22Rv1 (cell line): ENCODE measurements at regions not wholly inside any gene's neighbourhood (a gene's known extent, or its start where the extent isn't known, plus 50 kb on each side); places are given as distances from the start of the nearest gene placed in this dataset.

ENCODE experiments used
- H3K27ac ChIP-seq: fragments of 450-650 bp; 2 replicates; pipeline ENCODE4 v1.5.1; 2017
- ZFX ChIP-seq: fragments of 450-650 bp; IDR thresholded peaks from 2 replicates; pipeline ENCODE4 v1.6.1; 2017; ENCODE audit warnings: antibody characterized with exemption, borderline replicate concordance
- TF ChIP-seq, protein P1 (sequence below): fragments of 450-650 bp; IDR thresholded peaks from 2 replicates; pipeline ENCODE4 v1.5.1; 2017; ENCODE audit warnings: mild to moderate bottlenecking

DNA sequence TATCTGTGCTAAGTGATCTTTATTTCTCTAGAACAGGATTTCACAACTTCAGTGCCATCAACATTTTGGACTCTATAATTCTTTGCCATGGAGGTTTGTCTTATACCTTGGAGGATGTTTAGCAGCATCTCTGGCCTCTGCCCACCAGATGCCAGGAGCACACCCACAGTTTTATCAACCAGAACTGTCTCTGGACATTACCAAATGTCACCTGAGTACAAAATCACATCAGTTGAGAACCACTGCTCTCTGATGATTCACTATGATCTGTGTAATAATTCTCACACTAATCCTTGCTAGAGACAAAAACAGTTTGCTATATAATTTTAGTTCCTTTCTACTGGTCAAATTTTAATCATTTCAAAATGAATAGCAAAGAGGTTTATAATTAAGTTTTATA is 102.8 kb upstream of the AMZ2 start:
- H3K27ac ChIP-seq, result no peak overlapping the region
- TF ChIP-seq, protein P1, sequence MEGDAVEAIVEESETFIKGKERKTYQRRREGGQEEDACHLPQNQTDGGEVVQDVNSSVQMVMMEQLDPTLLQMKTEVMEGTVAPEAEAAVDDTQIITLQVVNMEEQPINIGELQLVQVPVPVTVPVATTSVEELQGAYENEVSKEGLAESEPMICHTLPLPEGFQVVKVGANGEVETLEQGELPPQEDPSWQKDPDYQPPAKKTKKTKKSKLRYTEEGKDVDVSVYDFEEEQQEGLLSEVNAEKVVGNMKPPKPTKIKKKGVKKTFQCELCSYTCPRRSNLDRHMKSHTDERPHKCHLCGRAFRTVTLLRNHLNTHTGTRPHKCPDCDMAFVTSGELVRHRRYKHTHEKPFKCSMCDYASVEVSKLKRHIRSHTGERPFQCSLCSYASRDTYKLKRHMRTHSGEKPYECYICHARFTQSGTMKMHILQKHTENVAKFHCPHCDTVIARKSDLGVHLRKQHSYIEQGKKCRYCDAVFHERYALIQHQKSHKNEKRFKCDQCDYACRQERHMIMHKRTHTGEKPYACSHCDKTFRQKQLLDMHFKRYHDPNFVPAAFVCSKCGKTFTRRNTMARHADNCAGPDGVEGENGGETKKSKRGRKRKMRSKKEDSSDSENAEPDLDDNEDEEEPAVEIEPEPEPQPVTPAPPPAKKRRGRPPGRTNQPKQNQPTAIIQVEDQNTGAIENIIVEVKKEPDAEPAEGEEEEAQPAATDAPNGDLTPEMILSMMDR, result no peak
- no peak for TF ChIP-seq ZFX

DNA sequence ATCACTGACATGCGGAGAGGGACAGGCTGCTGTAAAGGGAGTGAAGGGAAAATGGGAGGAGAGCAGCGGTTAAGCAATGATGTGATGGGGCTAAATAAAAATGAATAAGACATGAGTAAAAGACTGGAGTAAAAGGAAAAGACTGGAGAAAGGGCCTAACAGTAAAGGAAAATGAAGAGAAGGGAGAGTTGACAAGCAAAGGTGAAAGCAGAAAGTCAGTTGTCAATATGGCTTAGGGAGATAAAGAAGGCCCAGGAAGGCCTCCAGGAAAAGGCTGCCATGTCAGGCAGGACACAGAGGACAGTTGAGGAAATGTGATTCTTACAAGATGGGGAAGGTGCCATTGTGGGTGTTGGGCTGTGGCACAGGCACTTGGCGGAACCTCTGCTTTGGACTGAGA is 98.9 kb upstream of the AMZ2 start:
- TF ChIP-seq ZFX, result no peak
- TF ChIP-seq, protein P1, result no peak
- no peak overlapping the region for H3K27ac ChIP-seq

DNA sequence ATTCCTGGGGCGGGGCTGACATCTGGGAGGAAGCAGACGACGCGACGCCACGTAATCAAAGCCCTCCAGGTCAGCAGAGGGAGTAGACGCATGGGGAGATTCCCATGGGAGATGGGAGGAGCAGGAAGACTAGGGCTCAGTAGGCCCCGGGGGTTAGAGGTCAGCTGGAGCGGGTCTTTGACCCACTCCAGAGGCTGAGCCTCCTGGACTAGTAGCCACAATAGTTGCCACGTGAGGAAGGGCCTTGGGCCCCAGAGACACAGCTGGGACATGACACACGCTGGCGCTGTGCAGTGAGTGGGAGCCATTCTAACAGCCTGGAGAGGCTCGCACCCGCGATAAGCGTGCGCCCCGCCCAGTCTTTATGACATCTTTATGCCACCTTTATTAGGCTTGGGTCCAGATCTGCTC is 95.7 kb upstream of the AMZ2 start:
- TF ChIP-seq ZFX, result no peak
- TF ChIP-seq, protein P1, result no peak
- no peak overlapping the region for H3K27ac ChIP-seq

DNA sequence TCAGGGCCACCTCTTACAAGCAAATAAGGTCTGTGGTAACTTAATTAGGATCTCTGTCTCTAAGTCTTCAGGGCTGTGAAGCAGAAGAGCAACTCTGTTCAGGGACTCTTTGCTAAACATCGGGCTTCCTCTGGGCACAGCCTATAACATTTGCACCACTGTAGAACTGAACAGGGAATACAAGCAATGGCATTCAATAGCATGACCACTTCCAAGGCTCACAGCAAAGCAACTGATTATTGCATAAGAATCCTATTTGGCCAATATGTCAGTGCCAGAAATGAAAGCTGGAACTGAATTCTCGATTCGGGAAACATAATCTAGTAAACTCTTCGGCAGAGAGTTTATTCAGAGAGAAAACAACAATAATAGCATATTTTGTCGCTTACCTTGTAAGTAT is 92.2 kb upstream of the AMZ2 start:
- TF ChIP-seq, protein P1, result no peak
- TF ChIP-seq ZFX, result no peak

DNA sequence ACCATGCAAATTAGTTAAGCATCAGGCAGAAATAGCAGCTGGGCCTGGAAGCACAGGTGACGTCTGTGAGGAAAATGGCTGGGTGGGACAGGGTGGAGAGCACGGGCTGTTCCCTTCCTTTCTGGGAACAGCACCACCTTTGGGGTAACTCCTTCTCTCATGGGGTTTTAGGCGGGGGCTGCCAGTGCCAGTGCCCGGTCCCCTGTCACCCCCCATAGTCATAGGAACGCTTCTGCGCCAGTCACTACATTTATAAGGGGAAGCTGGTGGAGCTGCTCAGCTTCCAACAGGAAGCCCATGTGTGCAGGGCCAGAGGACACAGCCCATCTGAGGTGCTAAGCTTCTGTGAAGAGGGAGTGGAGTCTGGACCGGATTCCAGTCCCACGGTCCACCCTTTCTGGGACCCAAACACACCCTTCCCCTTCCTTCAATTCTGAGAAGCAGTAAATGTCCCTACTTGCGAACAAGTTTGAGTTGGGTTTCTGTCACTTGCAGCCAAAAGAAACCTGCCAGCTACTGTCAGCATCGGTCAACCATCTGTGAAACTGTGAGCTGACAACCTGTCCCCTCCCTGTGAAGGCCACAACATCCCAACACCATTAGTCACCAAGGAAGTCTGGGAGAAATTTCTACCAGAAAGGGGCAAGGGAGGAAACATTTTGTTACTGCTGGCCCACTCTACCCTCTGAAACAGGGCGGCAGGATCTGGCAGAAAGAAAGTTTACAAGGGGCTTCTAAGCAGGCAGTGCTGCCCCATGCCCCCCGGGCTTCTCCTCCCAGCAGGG is 86.0 kb upstream of the AMZ2 start:
- TF ChIP-seq ZFX, result no peak
- TF ChIP-seq, protein P1, result no peak
- no peak overlapping the region for H3K27ac ChIP-seq

More for the DNA sequence above, 92.2 kb upstream of the AMZ2 start:
- no peak overlapping the region for H3K27ac ChIP-seq

DNA sequence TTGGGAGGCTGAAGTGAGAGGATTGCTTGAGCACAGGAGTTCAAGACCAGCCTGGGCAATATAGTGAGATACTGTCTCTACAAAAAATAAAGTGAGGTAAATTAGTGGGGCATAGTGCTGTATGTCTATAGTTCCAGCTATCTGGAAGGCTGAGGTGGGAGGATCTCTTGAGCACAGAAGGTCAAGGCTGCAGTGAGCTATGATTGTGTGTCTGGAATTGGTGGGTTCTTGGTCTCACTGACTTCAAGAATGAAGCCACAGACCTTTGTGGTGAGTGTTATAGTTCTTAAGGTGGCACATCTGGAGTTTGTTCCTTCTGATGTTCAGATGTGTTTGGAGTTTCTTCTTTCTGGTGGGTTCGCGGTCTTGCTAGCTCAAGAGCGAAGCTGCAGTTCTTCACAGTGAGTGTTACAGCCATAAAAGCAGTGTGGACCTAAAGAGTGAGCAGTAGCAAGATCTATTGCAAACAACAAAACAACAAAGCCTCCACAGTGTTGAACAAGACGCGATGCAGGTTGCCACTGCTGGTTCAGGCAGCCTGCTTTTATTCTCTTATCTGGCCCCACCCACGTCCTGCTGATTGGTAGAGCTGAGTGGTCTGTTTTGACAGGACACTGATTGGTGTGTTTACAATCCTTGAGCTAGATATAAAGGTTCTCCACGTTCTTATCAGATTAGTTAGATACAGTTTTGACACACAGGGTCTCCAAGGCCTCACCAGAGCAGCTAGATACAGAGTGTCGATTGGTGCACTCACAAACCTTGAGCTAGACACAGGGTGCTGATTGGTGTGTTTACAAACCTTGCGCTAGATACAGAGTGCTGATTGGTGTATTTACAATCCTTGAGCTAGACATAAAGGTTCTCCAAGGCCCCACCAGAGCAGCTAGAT is 79.3 kb upstream of the AMZ2 start:
- H3K27ac ChIP-seq, result peak overlapping the region; percentile 70

DNA sequence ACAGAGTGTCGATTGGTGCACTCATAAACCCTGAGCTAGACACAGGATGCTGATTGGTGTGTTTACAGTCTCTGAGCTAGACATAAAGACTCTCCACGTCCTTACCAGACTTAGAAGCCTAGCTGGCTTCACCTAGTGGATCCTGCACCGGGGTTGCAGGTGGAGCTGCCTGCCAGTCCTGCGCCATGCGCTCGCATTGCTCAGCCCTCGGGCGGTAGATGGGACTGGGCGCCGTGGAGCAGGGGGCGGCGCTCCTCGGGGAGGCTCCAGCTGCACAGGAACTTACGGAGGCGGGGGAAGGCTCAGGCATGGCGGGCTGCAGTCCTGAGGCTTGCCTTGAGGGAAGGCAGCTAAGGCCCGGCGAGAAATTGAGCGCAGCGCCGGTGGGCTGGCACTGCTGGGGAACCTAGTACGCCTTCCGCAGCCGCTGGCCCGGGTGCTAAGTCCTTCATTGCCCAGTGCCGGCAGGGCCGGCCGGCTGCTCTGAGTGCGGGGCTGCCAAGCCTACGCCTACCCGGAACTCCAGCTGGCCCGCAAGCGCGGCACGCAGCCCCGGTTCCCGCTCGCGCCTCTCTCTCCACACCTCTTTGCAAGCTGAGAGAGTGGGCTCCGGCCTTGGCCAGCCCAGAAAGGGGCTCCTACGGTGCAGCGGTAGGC is 78.5 kb upstream of the AMZ2 start:
- H3K27ac ChIP-seq, result peak overlapping the region; percentile 70

DNA sequence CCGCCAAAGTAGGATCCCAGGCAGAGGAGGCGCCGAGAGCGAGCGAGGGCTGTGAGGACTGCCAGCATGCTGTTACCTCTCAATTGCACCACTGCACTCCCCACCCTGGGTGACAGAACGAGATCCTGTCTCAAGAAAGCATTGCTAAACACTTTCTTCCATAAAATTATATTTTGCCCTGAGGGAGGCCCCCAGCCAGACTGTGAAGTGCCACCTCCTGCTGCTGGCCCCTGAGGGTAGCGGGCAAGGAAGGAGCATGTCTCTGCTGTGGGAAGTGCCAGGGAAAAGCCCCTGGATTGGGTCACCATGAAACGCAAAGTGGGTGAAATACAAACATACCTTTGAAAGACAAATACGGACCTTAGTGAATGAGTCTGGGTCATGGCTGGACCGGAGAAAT is 78.0 kb upstream of the AMZ2 start:
- peak overlapping the region; percentile 70 for H3K27ac ChIP-seq
- TF ChIP-seq ZFX, result no peak
- TF ChIP-seq, protein P1, result no peak
